WTC11 (cell line): ENCODE measurements at regions not wholly inside any gene's neighbourhood (a gene's known extent, or its start where the extent isn't known, plus 50 kb on each side); places are given as distances from the start of the nearest gene placed in this dataset.

ENCODE experiments used
- ATAC-seq: fragments of 200-7000 bp; cut with Tn5 transposase; 2 replicates; pipeline ENCODE4 v1.10.0; 2021; ENCODE audit warnings: mild to moderate bottlenecking, moderate library complexity
- CTCF ChIA-PET: fragments of 300-600 bp; sonication (Branson Sonifier 250); formaldehyde crosslinking; loops from one replicate; lab custom pipeline; 2021; ENCODE audit warnings: antibody characterized with exemption; lab: Charles Lee
- POLR2A ChIA-PET: fragments of 350-600 bp; sonication (Branson Sonifier 250); formaldehyde crosslinking; loops from one replicate; lab custom pipeline; 2021; ENCODE audit warnings: antibody characterized with exemption; lab: Charles Lee
- DNase-seq: peaks from one replicate; pipeline ENCODE4 v3.0.0; 2021; ENCODE audit warnings: low spot score
- H3K27ac Mint-ChIP-seq: 2 replicates; pipeline ENCODE4 v1.8.0; 2021; ENCODE audit warnings: mixed read lengths
- H3K27me3 Mint-ChIP-seq: 2 replicates; pipeline ENCODE4 v1.8.0; 2021; ENCODE audit warnings: low read depth, mild to moderate bottlenecking, moderate library complexity, mixed read lengths
- H3K36me3 Mint-ChIP-seq: 2 replicates; pipeline ENCODE4 v1.8.0; 2021; ENCODE audit warnings: mixed read lengths
- H3K4me1 Mint-ChIP-seq: 2 replicates; pipeline ENCODE4 v1.8.0; 2022; ENCODE audit warnings: mixed read lengths
- H3K4me3 Mint-ChIP-seq: 2 replicates; pipeline ENCODE4 v1.8.0; 2021; ENCODE audit warnings: mild to moderate bottlenecking, moderate library complexity, mixed read lengths
- H3K9me3 Mint-ChIP-seq: 2 replicates; pipeline ENCODE4 v1.8.0; 2021; ENCODE audit warnings: mixed read lengths
- EMX1 ChIP-seq: fragments of 250-450 bp; sonication (Bioruptor Pico); IDR thresholded peaks from 2 replicates; pipeline ENCODE4 v1.8.0; 2021; ENCODE audit warnings: mild to moderate bottlenecking
- FOXK1 ChIP-seq: sonication (generic); formaldehyde crosslinking; IDR thresholded peaks from 2 replicates; pipeline ENCODE4 v1.8.0; 2022; ENCODE audit warnings: mild to moderate bottlenecking, moderate library complexity, missing genetic modification reagents
- GRHL2 ChIP-seq: fragments of 250-450 bp; sonication (Bioruptor Pico); IDR thresholded peaks from 2 replicates; pipeline ENCODE4 v1.8.0; 2022; ENCODE audit warnings: mild to moderate bottlenecking, moderate library complexity; ENCODE audit not compliant: insufficient replicate concordance, severe bottlenecking
- IRF2 ChIP-seq: sonication (generic); formaldehyde crosslinking; IDR thresholded peaks from 2 replicates; pipeline ENCODE4 v1.8.0; 2022; ENCODE audit warnings: low read depth, missing genetic modification reagents, borderline replicate concordance
- JUN ChIP-seq: sonication (generic); formaldehyde crosslinking; IDR thresholded peaks from 2 replicates; pipeline ENCODE4 v1.8.0; 2023; ENCODE audit warnings: mild to moderate bottlenecking, missing genetic modification reagents
- MYBL2 ChIP-seq: sonication (generic); formaldehyde crosslinking; IDR thresholded peaks from 2 replicates; pipeline ENCODE4 v1.8.1; 2023; ENCODE audit warnings: mild to moderate bottlenecking, moderate library complexity, missing genetic modification reagents
- NFATC4 ChIP-seq: fragments of 250-450 bp; sonication (Bioruptor Pico); IDR thresholded peaks from 2 replicates; pipeline ENCODE4 v1.9.0; 2021; ENCODE audit warnings: mild to moderate bottlenecking
- NFYB ChIP-seq: sonication (generic); formaldehyde crosslinking; conservative IDR thresholded peaks from 2 replicates; pipeline ENCODE4 v1.8.0; 2022; ENCODE audit warnings: low read depth, missing genetic modification reagents
- OVOL2 ChIP-seq: fragments of 250-450 bp; sonication (Bioruptor Pico); IDR thresholded peaks from 2 replicates; pipeline ENCODE4 v1.9.0; 2021; ENCODE audit warnings: mild to moderate bottlenecking, borderline replicate concordance
- PRRX2 ChIP-seq: fragments of 250-450 bp; sonication (Bioruptor Pico); IDR thresholded peaks from 2 replicates; pipeline ENCODE4 v1.8.0; 2021; ENCODE audit warnings: mild to moderate bottlenecking
- SMAD4 ChIP-seq: sonication (generic); formaldehyde crosslinking; IDR thresholded peaks from 2 replicates; pipeline ENCODE4 v1.8.0; 2022; ENCODE audit warnings: mild to moderate bottlenecking, missing genetic modification reagents
- TP53 ChIP-seq: sonication (generic); formaldehyde crosslinking; IDR thresholded peaks from 2 replicates; pipeline ENCODE4 v1.8.1; 2023; ENCODE audit warnings: mild to moderate bottlenecking, missing genetic modification reagents
- ZNF423 ChIP-seq: fragments of 250-450 bp; sonication (Bioruptor Pico); IDR thresholded peaks from 2 replicates; pipeline ENCODE4 v2.1.2; 2022; ENCODE audit warnings: mild to moderate bottlenecking, moderate library complexity
- TF ChIP-seq, protein P1 (sequence below): sonication (generic); formaldehyde crosslinking; conservative IDR thresholded peaks from 2 replicates; pipeline ENCODE4 v1.8.1; 2022; ENCODE audit warnings: mild to moderate bottlenecking, missing genetic modification reagents
- TF ChIP-seq, protein P2 (sequence below): sonication (generic); formaldehyde crosslinking; IDR thresholded peaks from 2 replicates; pipeline ENCODE4 v1.8.1; 2022; ENCODE audit warnings: mild to moderate bottlenecking, missing genetic modification reagents, moderate library complexity, borderline replicate concordance
- TF ChIP-seq, protein P3 (sequence below): fragments of 250-450 bp; sonication (Bioruptor Pico); IDR thresholded peaks from 2 replicates; pipeline ENCODE4 v1.9.0; 2021; ENCODE audit warnings: moderate library complexity, mild to moderate bottlenecking, inconsistent platforms, borderline replicate concordance
- TF ChIP-seq, protein P4 (sequence below): sonication (generic); formaldehyde crosslinking; IDR thresholded peaks from 2 replicates; pipeline ENCODE4 v1.8.1; 2022; ENCODE audit warnings: missing genetic modification reagents, borderline replicate concordance
- TF ChIP-seq, protein P5 (sequence below): sonication (generic); formaldehyde crosslinking; IDR thresholded peaks from 2 replicates; pipeline ENCODE4 v1.8.0; 2022; ENCODE audit warnings: mild to moderate bottlenecking, missing genetic modification reagents
- TF ChIP-seq, protein P6 (sequence below): sonication (generic); formaldehyde crosslinking; IDR thresholded peaks from 2 replicates; pipeline ENCODE4 v1.8.1; 2023; ENCODE audit warnings: mild to moderate bottlenecking, missing genetic modification reagents
- TF ChIP-seq, protein P7 (sequence below): sonication (generic); formaldehyde crosslinking; IDR thresholded peaks from 2 replicates; pipeline ENCODE4 v1.8.0; 2022; ENCODE audit warnings: mild to moderate bottlenecking, missing genetic modification reagents
- TF ChIP-seq, protein P8 (sequence below): sonication (generic); formaldehyde crosslinking; IDR thresholded peaks from 2 replicates; pipeline ENCODE4 v1.8.0; 2023; ENCODE audit warnings: missing genetic modification reagents
- TF ChIP-seq, protein P9 (sequence below): sonication (generic); formaldehyde crosslinking; IDR thresholded peaks from 2 replicates; pipeline ENCODE4 v1.8.0; 2022; ENCODE audit warnings: mild to moderate bottlenecking, missing genetic modification reagents

DNA sequence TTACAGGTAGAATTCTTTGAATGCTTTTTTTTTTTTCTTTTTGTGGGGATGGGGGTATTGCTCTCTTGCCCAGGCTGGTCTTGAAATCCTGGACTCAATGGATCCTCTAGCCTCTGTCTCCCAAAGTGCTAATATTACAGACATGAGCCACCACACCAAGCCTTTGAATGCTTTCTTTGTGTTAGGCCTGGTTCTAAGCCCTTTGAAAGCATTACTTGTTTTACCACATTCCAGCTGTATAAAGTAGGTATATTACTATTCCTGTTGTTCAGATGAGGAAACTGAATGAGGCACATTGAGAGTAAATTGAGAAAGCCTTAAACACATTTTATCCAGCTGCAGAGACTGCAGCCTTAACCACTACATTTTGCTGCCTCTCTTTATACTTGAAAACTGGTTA is 841.8 kb upstream of the ADGRL4 start:
- CTCF ChIA-PET = interaction anchor here (0.6 kb wide), 1 partner anchor 192 kb away, joined by 3 read pairs; no protein-coding TSS in a partner anchor
- no peak overlapping the region for H3K27ac Mint-ChIP-seq
- ATAC-seq (no peak), DNase-seq (no peak)
- no peaks in the 10 kb centered on the region for H3K9me3 Mint-ChIP-seq
- TF ChIP-seq PRRX2 (CRISPR knock-in tag) (no peak), GRHL2 (no peak), TP53 (no peak), EMX1 (CRISPR knock-in tag) (no peak), IRF2 (CRISPR knock-in tag) (no peak)
- TF ChIP-seq, protein P1, sequence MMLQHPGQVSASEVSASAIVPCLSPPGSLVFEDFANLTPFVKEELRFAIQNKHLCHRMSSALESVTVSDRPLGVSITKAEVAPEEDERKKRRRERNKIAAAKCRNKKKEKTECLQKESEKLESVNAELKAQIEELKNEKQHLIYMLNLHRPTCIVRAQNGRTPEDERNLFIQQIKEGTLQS (CRISPR knock-in tag) = no peak
- TF ChIP-seq, protein P2, sequence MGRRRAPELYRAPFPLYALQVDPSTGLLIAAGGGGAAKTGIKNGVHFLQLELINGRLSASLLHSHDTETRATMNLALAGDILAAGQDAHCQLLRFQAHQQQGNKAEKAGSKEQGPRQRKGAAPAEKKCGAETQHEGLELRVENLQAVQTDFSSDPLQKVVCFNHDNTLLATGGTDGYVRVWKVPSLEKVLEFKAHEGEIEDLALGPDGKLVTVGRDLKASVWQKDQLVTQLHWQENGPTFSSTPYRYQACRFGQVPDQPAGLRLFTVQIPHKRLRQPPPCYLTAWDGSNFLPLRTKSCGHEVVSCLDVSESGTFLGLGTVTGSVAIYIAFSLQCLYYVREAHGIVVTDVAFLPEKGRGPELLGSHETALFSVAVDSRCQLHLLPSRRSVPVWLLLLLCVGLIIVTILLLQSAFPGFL (CRISPR knock-in tag) = no peak
- TF ChIP-seq, protein P3, sequence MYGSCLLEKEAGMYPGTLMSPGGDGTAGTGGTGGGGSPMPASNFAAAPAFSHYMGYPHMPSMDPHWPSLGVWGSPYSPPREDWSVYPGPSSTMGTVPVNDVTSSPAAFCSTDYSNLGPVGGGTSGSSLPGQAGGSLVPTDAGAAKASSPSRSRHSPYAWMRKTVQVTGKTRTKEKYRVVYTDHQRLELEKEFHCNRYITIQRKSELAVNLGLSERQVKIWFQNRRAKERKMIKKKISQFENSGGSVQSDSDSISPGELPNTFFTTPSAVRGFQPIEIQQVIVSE (CRISPR knock-in tag) = no peak
- TF ChIP-seq, protein P4, sequence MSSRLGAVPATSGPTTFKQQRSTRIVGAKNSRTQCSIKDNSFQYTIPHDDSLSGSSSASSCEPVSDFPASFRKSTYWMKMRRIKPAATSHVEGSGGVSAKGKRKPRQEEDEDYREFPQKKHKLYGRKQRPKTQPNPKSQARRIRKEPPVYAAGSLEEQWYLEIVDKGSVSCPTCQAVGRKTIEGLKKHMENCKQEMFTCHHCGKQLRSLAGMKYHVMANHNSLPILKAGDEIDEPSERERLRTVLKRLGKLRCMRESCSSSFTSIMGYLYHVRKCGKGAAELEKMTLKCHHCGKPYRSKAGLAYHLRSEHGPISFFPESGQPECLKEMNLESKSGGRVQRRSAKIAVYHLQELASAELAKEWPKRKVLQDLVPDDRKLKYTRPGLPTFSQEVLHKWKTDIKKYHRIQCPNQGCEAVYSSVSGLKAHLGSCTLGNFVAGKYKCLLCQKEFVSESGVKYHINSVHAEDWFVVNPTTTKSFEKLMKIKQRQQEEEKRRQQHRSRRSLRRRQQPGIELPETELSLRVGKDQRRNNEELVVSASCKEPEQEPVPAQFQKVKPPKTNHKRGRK (CRISPR knock-in tag) = no peak
- TF ChIP-seq, protein P5, sequence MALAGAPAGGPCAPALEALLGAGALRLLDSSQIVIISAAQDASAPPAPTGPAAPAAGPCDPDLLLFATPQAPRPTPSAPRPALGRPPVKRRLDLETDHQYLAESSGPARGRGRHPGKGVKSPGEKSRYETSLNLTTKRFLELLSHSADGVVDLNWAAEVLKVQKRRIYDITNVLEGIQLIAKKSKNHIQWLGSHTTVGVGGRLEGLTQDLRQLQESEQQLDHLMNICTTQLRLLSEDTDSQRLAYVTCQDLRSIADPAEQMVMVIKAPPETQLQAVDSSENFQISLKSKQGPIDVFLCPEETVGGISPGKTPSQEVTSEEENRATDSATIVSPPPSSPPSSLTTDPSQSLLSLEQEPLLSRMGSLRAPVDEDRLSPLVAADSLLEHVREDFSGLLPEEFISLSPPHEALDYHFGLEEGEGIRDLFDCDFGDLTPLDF (CRISPR knock-in tag) = no peak
- no peaks in the 10 kb centered on the region for H3K36me3 Mint-ChIP-seq
- H3K27me3 Mint-ChIP-seq = no peaks in the 10 kb centered on the region
- no peak overlapping the region for H3K4me3 Mint-ChIP-seq
- POLR2A ChIA-PET = no interaction called here
- H3K4me1 Mint-ChIP-seq = peaks cover 2% of the 10 kb centered on the region; the same call in 1 of the 2 replicates

DNA sequence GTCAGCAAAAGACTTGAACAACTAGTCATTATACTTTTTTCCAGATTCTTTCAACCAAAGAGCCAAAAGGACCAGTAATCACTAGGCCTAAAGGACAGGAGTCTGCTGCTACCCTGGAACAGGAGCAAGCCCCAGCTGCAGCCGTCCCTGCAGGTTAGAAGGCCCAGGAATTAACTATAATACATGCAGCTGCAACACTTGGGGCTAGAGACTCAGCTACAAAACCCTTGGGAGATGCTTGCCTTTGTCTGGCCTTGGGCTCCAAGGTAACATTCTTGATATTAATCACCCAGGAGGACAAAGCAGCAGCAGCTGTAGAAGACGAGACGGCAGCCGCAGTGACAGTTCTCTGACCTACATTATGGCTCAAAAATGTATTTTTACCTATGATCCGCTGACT is 841.2 kb upstream of the ADGRL4 start:
- Mint-ChIP-seq H3K36me3 (no peaks in the 10 kb centered on the region), H3K27ac (no peak overlapping the region), H3K4me1 (peaks cover 2% of the 10 kb centered on the region; the same call in 1 of the 2 replicates), H3K9me3 (no peaks in the 10 kb centered on the region), H3K27me3 (no peaks in the 10 kb centered on the region), H3K4me3 (no peak overlapping the region)
- ATAC-seq (no peak), DNase-seq (no peak)
- ChIA-PET POLR2A (no interaction called here), CTCF (no interaction called here)
- no peak for TF ChIP-seq SMAD4 (CRISPR knock-in tag)
- no peak for TF ChIP-seq ZNF423 (CRISPR knock-in tag)
- TF ChIP-seq, protein P6, sequence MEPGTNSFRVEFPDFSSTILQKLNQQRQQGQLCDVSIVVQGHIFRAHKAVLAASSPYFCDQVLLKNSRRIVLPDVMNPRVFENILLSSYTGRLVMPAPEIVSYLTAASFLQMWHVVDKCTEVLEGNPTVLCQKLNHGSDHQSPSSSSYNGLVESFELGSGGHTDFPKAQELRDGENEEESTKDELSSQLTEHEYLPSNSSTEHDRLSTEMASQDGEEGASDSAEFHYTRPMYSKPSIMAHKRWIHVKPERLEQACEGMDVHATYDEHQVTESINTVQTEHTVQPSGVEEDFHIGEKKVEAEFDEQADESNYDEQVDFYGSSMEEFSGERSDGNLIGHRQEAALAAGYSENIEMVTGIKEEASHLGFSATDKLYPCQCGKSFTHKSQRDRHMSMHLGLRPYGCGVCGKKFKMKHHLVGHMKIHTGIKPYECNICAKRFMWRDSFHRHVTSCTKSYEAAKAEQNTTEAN = no peak
- TF ChIP-seq, protein P7, sequence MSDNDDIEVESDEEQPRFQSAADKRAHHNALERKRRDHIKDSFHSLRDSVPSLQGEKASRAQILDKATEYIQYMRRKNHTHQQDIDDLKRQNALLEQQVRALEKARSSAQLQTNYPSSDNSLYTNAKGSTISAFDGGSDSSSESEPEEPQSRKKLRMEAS (CRISPR knock-in tag) = no peak
- TF ChIP-seq, protein P8, sequence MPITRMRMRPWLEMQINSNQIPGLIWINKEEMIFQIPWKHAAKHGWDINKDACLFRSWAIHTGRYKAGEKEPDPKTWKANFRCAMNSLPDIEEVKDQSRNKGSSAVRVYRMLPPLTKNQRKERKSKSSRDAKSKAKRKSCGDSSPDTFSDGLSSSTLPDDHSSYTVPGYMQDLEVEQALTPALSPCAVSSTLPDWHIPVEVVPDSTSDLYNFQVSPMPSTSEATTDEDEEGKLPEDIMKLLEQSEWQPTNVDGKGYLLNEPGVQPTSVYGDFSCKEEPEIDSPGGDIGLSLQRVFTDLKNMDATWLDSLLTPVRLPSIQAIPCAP (CRISPR knock-in tag) = no peak

DNA sequence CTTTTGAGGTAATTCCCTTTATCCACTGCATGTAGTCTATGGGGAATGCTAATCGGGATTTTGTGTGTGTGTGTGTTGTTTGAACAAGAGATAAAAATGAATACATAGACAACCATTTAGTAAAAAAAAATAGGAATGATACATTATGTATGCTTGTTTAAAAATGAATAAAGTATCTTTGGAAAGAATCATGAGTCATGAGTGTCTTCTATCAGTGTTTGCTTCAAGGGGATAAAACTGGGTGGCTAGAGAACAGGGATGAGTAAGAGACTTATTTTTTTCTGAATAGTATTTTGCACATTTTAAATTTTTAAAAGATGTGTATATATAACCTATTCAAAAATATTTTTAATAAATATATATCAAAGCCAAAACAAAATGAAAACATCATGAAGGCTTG is 839.4 kb upstream of the ADGRL4 start:
- Mint-ChIP-seq H3K27ac (no peak overlapping the region), H3K36me3 (no peaks in the 10 kb centered on the region), H3K4me3 (no peak overlapping the region), H3K4me1 (peaks cover 7% of the 10 kb centered on the region), H3K27me3 (no peaks in the 10 kb centered on the region), H3K9me3 (no peaks in the 10 kb centered on the region)
- no peak for ATAC-seq
- CTCF ChIA-PET = no interaction called here
- DNase-seq = no peak
- POLR2A ChIA-PET = no interaction called here
- TF ChIP-seq, protein P9, sequence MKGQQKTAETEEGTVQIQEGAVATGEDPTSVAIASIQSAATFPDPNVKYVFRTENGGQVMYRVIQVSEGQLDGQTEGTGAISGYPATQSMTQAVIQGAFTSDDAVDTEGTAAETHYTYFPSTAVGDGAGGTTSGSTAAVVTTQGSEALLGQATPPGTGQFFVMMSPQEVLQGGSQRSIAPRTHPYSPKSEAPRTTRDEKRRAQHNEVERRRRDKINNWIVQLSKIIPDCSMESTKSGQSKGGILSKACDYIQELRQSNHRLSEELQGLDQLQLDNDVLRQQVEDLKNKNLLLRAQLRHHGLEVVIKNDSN (CRISPR knock-in tag) = no peak
- TF ChIP-seq, protein P2 (CRISPR knock-in tag) = no peak
- TF ChIP-seq, protein P4 (CRISPR knock-in tag) = no peak
- TF ChIP-seq NFATC4 = no peak
- no peak for TF ChIP-seq OVOL2 (CRISPR knock-in tag)
- no peak for TF ChIP-seq MYBL2
- TF ChIP-seq JUN (CRISPR knock-in tag) = no peak
- TF ChIP-seq FOXK1 (CRISPR knock-in tag) = no peak
- TF ChIP-seq NFYB = no peak
